GM19467 (cell line): ENCODE measurements at regions not wholly inside any gene's neighbourhood (a gene's known extent, or its start where the extent isn't known, plus 50 kb on each side); places are given as distances from the start of the nearest gene placed in this dataset.
"Not testable (repeated sequence)": the region's sequence is repeated elsewhere in the genome, so short reads cannot be mapped to it uniquely, and the experiment has no call there.

Source experiments
- ATAC-seq: cut with Tn5 transposase; IDR thresholded peaks from one replicate; pipeline ENCODE4 v1.9.1; 2021; ENCODE audit warnings: mild to moderate bottlenecking, moderate library complexity; ENCODE audit not compliant: unreplicated experiment

GRCh38 chr3:191813245-191813644, 352.3 kb downstream of the PYDC2 start:
- no peak for ATAC-seq

- no peak for ATAC-seq
These were observed 387.9 kb downstream of the PYDC2 start for GRCh38 chr3:191848818-191849217.

GRCh38 chr3:191859531-191859930, 398.6 kb downstream of the PYDC2 start:
- ATAC-seq, result no peak

- ATAC-seq, result no peak
These were observed 408.9 kb downstream of the PYDC2 start for GRCh38 chr3:191869738-191870415.

GRCh38 chr3:191873736-191874135, 412.8 kb downstream of the PYDC2 start:
- no peak for ATAC-seq

GRCh38 chr3:191882289-191882688, 421.3 kb downstream of the PYDC2 start:
- ATAC-seq, result no peak

- no peak for ATAC-seq
These were observed 423.2 kb downstream of the PYDC2 start for GRCh38 chr3:191884132-191884531.

GRCh38 chr3:191889106-191889505, 428.1 kb downstream of the PYDC2 start:
- ATAC-seq, result no peak

GRCh38 chr3:191889756-191890155, 428.8 kb downstream of the PYDC2 start:
- no peak for ATAC-seq

- ATAC-seq, result no peak
These were observed 433.4 kb downstream of the PYDC2 start for GRCh38 chr3:191894406-191894805.

GRCh38 chr3:191901741-191902140, 440.8 kb downstream of the PYDC2 start:
- ATAC-seq, result no peak

- ATAC-seq, result no peak
These were observed 451.7 kb downstream of the PYDC2 start for GRCh38 chr3:191912616-191913204.

GRCh38 chr3:191915712-191916111, 454.7 kb downstream of the PYDC2 start:
- ATAC-seq, result no peak

GRCh38 chr3:191919491-191920026, 458.6 kb downstream of the PYDC2 start:
- ATAC-seq, result no peak

GRCh38 chr3:191922570-191922969, 461.6 kb downstream of the PYDC2 start:
- ATAC-seq, result no peak

GRCh38 chr3:191927183-191927817, 466.3 kb downstream of the PYDC2 start:
- not testable (repeated sequence) for ATAC-seq

GRCh38 chr3:191927998-191928397, 467.0 kb downstream of the PYDC2 start:
- not testable (repeated sequence) for ATAC-seq

- ATAC-seq, result no peak
These were observed 483.9 kb downstream of the PYDC2 start for GRCh38 chr3:191944835-191945234.

- no peak for ATAC-seq
These were observed 491.2 kb downstream of the PYDC2 start for GRCh38 chr3:191952186-191952585.

GRCh38 chr3:191952609-191953008, 491.6 kb downstream of the PYDC2 start:
- ATAC-seq, result no peak

GRCh38 chr3:191958980-191959671, 498.2 kb downstream of the PYDC2 start:
- peak; percentile 65 for ATAC-seq
